IMR-90 (cell line): ENCODE measurements at regions not wholly inside any gene's neighbourhood (a gene's known extent, or its start where the extent isn't known, plus 50 kb on each side); places are given as distances from the start of the nearest gene placed in this dataset.

Experiments
- ATAC-seq: fragments of 200-7000 bp; cut with Tn5 transposase; 2 replicates; pipeline ENCODE4 v1.9.1; 2020; ENCODE audit warnings: low read depth, mild to moderate bottlenecking, moderate library complexity
- BruUV-seq: library from RNA; stranded (reverse); fragments of 400-500 nt; replicated peaks from 2 replicates; lab custom pipeline; 2021; lab: Mats Ljungman, UMichigan
- CTCF ChIA-PET: fragments of 300-600 bp; formaldehyde crosslinking; extraction: SDS; loops from one replicate; lab custom pipeline; 2021; ENCODE audit warnings: antibody characterized with exemption; lab: Yijun Ruan, JAX
- POLR2A ChIA-PET: fragments of 300-600 bp; sonication (Branson Sonifier 250); formaldehyde crosslinking; loops from one replicate; lab custom pipeline; 2022; ENCODE audit warnings: antibody characterized with exemption; ENCODE audit not compliant: unreplicated experiment; lab: Charles Lee
- DNase-seq: peaks from one replicate; pipeline ENCODE4 v3.0.0; 2013
- H2AFZ ChIP-seq: replicated peaks from 2 replicates; pipeline ENCODE3; 2013; ENCODE audit warnings: low read length, mild to moderate bottlenecking; ENCODE audit not compliant: poor library complexity
- H2AK5ac ChIP-seq: 2 replicates; pipeline ENCODE4 v1.6.1; 2013; ENCODE audit warnings: low read depth, low read length, inconsistent platforms
- H2AK9ac ChIP-seq: replicated peaks from 2 replicates; pipeline ENCODE3; 2013; ENCODE audit warnings: mild to moderate bottlenecking, low read depth, low read length, moderate library complexity; ENCODE audit not compliant: poor library complexity
- H2BK120ac ChIP-seq: 2 replicates; pipeline ENCODE4 v1.6.1; 2013; ENCODE audit warnings: low read depth, low read length, inconsistent platforms
- H2BK15ac ChIP-seq: 3 replicates; pipeline ENCODE4 v1.6.1; 2013; ENCODE audit warnings: low read depth, low read length, inconsistent platforms
- H2BK20ac ChIP-seq: 2 replicates; pipeline ENCODE4 v1.6.1; 2013; ENCODE audit warnings: low read depth, mild to moderate bottlenecking, inconsistent platforms, low read length, moderate library complexity
- H2BK5ac ChIP-seq: 2 replicates; pipeline ENCODE4 v1.6.1; 2013; ENCODE audit warnings: mild to moderate bottlenecking, low read depth, low read length, inconsistent platforms; ENCODE audit not compliant: poor library complexity, severe bottlenecking
- H3K14ac ChIP-seq: replicated peaks from 2 replicates; pipeline ENCODE4 v1.6.1; 2013; ENCODE audit warnings: low read depth, low read length, inconsistent platforms
- H3K18ac ChIP-seq: 2 replicates; pipeline ENCODE4 v1.6.1; 2013; ENCODE audit warnings: low read depth, low read length, control low read depth
- H3K23ac ChIP-seq: 2 replicates; pipeline ENCODE4 v1.6.1; 2013; ENCODE audit warnings: low read depth, low read length, inconsistent platforms
- H3K27ac ChIP-seq: 2 replicates; pipeline ENCODE4 v1.5.1; 2013; ENCODE audit warnings: mild to moderate bottlenecking, control low read depth, low read length; ENCODE audit not compliant: insufficient read depth
- H3K27me3 ChIP-seq: 2 replicates; pipeline ENCODE4 v1.6.1; 2013; ENCODE audit warnings: low read length; ENCODE audit not compliant: control insufficient read depth, insufficient read depth
- H3K36me3 ChIP-seq: 2 replicates; pipeline ENCODE4 v1.6.1; 2013; ENCODE audit warnings: low read length, mixed read lengths; ENCODE audit not compliant: control insufficient read depth, insufficient read depth
- H3K4ac ChIP-seq: 2 replicates; pipeline ENCODE4 v1.6.1; 2013; ENCODE audit warnings: low read depth, low read length, inconsistent platforms
- H3K4me1 ChIP-seq: 2 replicates; pipeline ENCODE4 v1.6.1; 2013; ENCODE audit warnings: low read length, mixed read lengths; ENCODE audit not compliant: control insufficient read depth, insufficient read depth
- H3K4me2 ChIP-seq: 2 replicates; pipeline ENCODE4 v1.6.1; 2013; ENCODE audit warnings: low read depth, mild to moderate bottlenecking, control low read depth, low read length, moderate library complexity
- H3K4me3 ChIP-seq: 2 replicates; pipeline ENCODE4 v1.5.1; 2013; ENCODE audit warnings: low read depth, mild to moderate bottlenecking, control low read depth, low read length, moderate library complexity; ENCODE audit not compliant: insufficient read depth
- H3K56ac ChIP-seq: 2 replicates; pipeline ENCODE4 v1.6.1; 2013; ENCODE audit warnings: low read length, inconsistent platforms; ENCODE audit not compliant: insufficient read depth; ENCODE audit errors: extremely low read depth
- H3K79me1 ChIP-seq, 2 experiments: 2 replicates each; pipeline ENCODE4 v1.6.1; 2013; ENCODE audit warnings: low read length in 2 of 2, inconsistent platforms in 1 of 2, low read depth in 1 of 2
- H3K9ac ChIP-seq: 2 replicates; pipeline ENCODE4 v1.6.1; 2013; ENCODE audit warnings: low read depth, low read length, control low read depth
- H3K9me1 ChIP-seq: 2 replicates; pipeline ENCODE4 v1.6.1; 2013; ENCODE audit warnings: low read length, inconsistent platforms; ENCODE audit not compliant: insufficient read depth
- H3K9me3 ChIP-seq: 2 replicates; pipeline ENCODE4 v1.6.1; 2013; ENCODE audit warnings: low read length; ENCODE audit not compliant: control insufficient read depth, insufficient read depth
- H4K20me1 ChIP-seq: 2 replicates; pipeline ENCODE4 v1.6.1; 2013; ENCODE audit warnings: low read length, inconsistent platforms; ENCODE audit not compliant: insufficient read depth
- H4K5ac ChIP-seq: 2 replicates; pipeline ENCODE4 v1.6.1; 2013; ENCODE audit warnings: mild to moderate bottlenecking, low read depth, low read length, control low read depth
- H4K8ac ChIP-seq, 2 experiments: 2 replicates each; pipeline ENCODE4 v1.6.1; 2013; ENCODE audit warnings: low read depth in 2 of 2, low read length in 2 of 2, control low read depth in 1 of 2, inconsistent platforms in 1 of 2
- H4K91ac ChIP-seq: 2 replicates; pipeline ENCODE4 v1.6.1; 2013; ENCODE audit warnings: low read depth, low read length, inconsistent platforms; ENCODE audit not compliant: insufficient read depth
- CEBPB ChIP-seq: IDR thresholded peaks from 2 replicates; pipeline ENCODE4 v1.6.1; 2012; ENCODE audit warnings: low read depth, low read length, improper control_type of control experiment
- CHD1 ChIP-seq: IDR thresholded peaks from 2 replicates; pipeline ENCODE4 v1.6.1; 2012; ENCODE audit warnings: low read depth, low read length, improper control_type of control experiment
- MAZ ChIP-seq: IDR thresholded peaks from 2 replicates; pipeline ENCODE4 v1.6.1; 2012; ENCODE audit warnings: low read depth, mild to moderate bottlenecking, low read length, improper control_type of control experiment, moderate library complexity, borderline replicate concordance
- dilution Hi-C: fragments of 300-500 bp; cut with HindIII; formaldehyde crosslinking; loops from one replicate; pipeline ENCODE4 v1.14.3; 2018; ENCODE audit warnings: low sequenced_read_pairs; ENCODE audit not compliant: unreplicated experiment
- in situ Hi-C: fragments of 300-500 bp; cut with MboI; formaldehyde crosslinking; loops from 3 replicates; pipeline ENCODE4 v1.14.3; 2019; ENCODE audit warnings: low sequenced_read_pairs, inconsistent platforms, mixed read lengths
- intact Hi-C: fragments of 100-400 bp; cut with micrococcal nuclease; formaldehyde crosslinking; loops from 2 replicates; pipeline ENCODE4 v1.10.0; 2022

GRCh38 chr2:147509821-147510220, 335.0 kb upstream of the ACVR2A start:
- no peaks in the 10 kb centered on the region for H3K9me1 ChIP-seq
- in situ Hi-C loops (no loop called here), dilution Hi-C loops (no loop called here), intact Hi-C loops (no loop called here)
- H4K91ac ChIP-seq: no peak overlapping the region
- H2BK20ac ChIP-seq: no peak overlapping the region
- DNase-seq: no peak
- no peak overlapping the region for H3K4me2 ChIP-seq
- H4K5ac ChIP-seq: no peak overlapping the region
- H2AK9ac ChIP-seq: no peak overlapping the region
- no peaks in the 10 kb centered on the region for H3K4me1 ChIP-seq
- no peak overlapping the region for H3K4me3 ChIP-seq
- H3K18ac ChIP-seq: no peak overlapping the region
- no TSS peak for BruUV-seq
- H3K56ac ChIP-seq: no peak overlapping the region
- H3K27me3 ChIP-seq: no peaks in the 10 kb centered on the region
- H3K23ac ChIP-seq: no peak overlapping the region
- H3K27ac ChIP-seq: no peak overlapping the region
- no peak overlapping the region for H2BK15ac ChIP-seq
- no peak overlapping the region for H2AK5ac ChIP-seq
- no peaks in the 10 kb centered on the region for H3K36me3 ChIP-seq
- H4K20me1 ChIP-seq: no peaks in the 10 kb centered on the region
- no peak overlapping the region for H3K9ac ChIP-seq
- H2BK120ac ChIP-seq: no peak overlapping the region
- ChIA-PET CTCF (no interaction called here), POLR2A (no interaction called here)
- no peak overlapping the region for H3K14ac ChIP-seq
- H3K79me1 ChIP-seq: no peaks in the 10 kb centered on the region
- H2BK5ac ChIP-seq: no peak overlapping the region
- no peak overlapping the region for H3K4ac ChIP-seq
- no peak overlapping the region for H4K8ac ChIP-seq
- no peak overlapping the region for H2AFZ ChIP-seq
- TF ChIP-seq CEBPB (no peak), CHD1 (no peak), MAZ (no peak)
- no peak for ATAC-seq
- no peaks in the 10 kb centered on the region; the same call in 1 of the 2 replicates for H3K9me3 ChIP-seq
